ENCODE measurements at regions not wholly inside any gene's neighbourhood (a gene's known extent, or its start where the extent isn't known, plus 50 kb on each side); places are given as distances from the start of the nearest gene placed in this dataset.

DNA sequence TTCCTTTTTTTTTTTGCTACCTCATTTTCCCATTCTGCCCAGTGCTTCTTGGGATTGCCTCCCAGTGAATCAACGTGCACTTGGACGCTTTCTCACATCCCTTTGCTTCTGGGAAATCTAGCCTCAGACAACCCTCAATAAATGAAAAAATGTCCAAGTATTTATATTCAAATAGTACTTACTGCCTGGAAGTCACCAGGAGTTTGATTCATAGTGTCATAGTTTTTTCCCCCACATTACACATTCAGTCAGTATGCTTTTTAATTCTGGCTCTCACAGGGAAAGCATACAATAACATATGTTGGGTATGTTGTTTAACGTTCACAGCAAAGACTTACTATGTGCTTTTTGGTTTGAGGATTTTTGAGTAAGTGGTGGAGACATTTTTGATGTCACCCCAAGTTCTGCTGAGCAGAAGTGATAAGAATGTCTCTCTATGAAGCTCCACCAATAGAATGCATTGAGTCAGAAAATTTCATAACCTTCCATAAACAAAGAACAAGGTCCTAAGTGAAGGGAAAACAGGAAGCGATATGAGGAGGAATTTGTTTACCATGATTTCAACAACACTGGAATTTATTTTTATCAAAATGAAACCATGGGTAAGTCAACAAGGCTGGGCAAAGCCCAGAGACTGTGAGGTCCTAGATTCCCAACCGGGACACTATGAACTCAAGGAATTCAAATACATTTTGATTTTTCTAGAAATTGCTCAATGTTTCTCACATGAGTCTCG lies 301.2 kb upstream of the BMP2 start:
- Histone ChIP-seq H3K27me3 (no peaks in the 10 kb centered on the region), H3K27ac (no peak overlapping the region), H3K36me3 (no peaks in the 10 kb centered on the region), H3K4me3 (no peak overlapping the region), H3K9me3 (no peaks in the 10 kb centered on the region), H3K4me1 (no peaks in the 10 kb centered on the region)
- TF ChIP-seq, protein P1, sequence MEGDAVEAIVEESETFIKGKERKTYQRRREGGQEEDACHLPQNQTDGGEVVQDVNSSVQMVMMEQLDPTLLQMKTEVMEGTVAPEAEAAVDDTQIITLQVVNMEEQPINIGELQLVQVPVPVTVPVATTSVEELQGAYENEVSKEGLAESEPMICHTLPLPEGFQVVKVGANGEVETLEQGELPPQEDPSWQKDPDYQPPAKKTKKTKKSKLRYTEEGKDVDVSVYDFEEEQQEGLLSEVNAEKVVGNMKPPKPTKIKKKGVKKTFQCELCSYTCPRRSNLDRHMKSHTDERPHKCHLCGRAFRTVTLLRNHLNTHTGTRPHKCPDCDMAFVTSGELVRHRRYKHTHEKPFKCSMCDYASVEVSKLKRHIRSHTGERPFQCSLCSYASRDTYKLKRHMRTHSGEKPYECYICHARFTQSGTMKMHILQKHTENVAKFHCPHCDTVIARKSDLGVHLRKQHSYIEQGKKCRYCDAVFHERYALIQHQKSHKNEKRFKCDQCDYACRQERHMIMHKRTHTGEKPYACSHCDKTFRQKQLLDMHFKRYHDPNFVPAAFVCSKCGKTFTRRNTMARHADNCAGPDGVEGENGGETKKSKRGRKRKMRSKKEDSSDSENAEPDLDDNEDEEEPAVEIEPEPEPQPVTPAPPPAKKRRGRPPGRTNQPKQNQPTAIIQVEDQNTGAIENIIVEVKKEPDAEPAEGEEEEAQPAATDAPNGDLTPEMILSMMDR (IDR thresholded peaks at IDR 0.05), result no peak
- DNase-seq, result no peak
- intact Hi-C loops (cut with DNase I), result no loop called here
- ATAC-seq, result no peak
- 81 to 85% methylated on average over 6 of the region's 6 CpGs for WGBS, 2 donors

DNA sequence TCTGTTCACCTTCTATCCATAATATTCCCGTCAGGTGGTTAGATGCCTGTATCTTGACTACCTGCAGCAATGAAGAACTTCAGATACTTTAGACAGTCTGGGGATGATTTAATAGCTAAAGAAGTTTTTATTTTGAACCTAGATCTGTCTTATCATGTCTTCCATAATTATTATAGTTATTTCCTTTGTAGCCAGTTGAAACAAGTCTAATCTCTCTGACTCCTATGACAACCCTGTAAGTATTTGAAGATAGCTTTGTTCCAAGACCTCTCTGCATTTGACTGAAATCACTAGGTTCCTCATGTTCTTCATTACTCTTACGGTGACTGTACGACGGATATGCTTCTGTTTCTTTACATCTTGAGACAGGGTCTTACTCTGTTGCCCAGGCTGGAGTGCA lies 316.6 kb upstream of the BMP2 start:
- no peaks in the 10 kb centered on the region for H3K9me3 ChIP-seq
- no peak overlapping the region for H3K27ac ChIP-seq
- H3K4me1 ChIP-seq, result no peaks in the 10 kb centered on the region
- TF ChIP-seq, protein P1 (IDR thresholded peaks at IDR 0.05), result no peak
- DNase-seq, result no peak
- intact Hi-C loops (cut with DNase I), result no loop called here
- H3K36me3 ChIP-seq, result no peaks in the 10 kb centered on the region
- H3K4me3 ChIP-seq, result no peak overlapping the region
- H3K27me3 ChIP-seq, result no peaks in the 10 kb centered on the region
- 74 to 83% methylated on average over 4 of the region's 4 CpGs for WGBS, 2 donors
- ATAC-seq, result no peak

DNA sequence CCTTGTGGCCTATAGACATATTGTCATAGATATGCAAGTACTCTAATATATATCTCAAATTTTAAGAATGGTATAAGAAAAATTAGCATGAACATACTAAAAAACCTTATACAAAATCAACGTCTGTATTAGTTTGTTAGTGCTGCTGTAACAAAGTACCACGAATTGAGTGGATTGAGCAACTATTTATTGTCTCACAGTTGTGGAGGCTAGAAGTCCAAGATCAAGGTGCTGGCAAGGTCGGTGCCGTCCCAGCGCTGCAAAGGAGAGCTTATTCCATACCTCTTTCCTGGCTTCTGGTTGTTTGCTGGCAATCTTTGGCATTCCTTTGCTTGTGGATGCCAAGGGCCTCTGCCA lies 317.6 kb upstream of the FERMT1 start:
- TF ChIP-seq, protein P1 (IDR thresholded peaks at IDR 0.05), result no peak

DNA sequence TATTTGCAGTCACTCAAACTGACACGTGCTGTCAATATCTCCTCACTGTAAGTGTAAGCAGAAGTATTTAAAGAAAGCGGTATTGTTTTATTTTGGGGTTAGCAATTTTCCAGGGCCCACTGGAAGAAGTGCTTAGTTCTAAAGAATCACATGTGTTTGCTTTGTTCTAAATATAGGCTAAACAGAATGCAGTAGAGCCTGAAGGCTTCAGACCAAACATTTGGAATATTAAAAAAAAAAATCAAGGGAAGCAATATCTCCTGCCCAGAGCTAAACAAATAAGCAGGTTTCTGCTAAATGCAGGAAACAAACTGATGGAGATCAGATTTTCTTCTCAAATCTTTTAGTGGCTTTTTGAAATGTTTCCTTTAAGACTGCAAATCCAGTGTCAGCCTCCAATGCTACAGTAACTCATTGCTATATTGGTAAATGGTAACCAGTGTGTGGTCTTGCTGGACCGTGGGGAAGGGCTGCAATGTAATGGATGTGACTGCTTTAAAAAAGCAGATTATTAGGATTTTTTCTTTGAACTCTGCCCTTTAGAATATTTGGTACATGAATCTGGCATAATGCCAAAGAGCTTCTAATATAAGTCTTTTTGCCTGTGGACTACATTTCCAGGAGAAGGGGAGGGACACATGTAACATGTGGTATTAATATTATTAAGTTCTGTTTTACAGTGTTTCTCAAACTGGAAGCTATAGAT lies 317.1 kb upstream of the FERMT1 start:
- 42 to 45% methylated on average over 3 of the region's 3 CpGs for WGBS, 2 donors
- H3K36me3 ChIP-seq, result no peaks in the 10 kb centered on the region
- TF ChIP-seq, protein P1 (IDR thresholded peaks at IDR 0.05), result no peak
- H3K4me3 ChIP-seq, result no peak overlapping the region
- no peak overlapping the region for H3K27ac ChIP-seq
- peaks cover 0 to 7% (median 0%) of the 10 kb centered on the region in 11 donors for H3K9me3 ChIP-seq
- DNase-seq (no peak), ATAC-seq (no peak)
- peaks cover 0 to 9% (median 0%) of the 10 kb centered on the region in 9 donors for H3K4me1 ChIP-seq
- no peaks in the 10 kb centered on the region for H3K27me3 ChIP-seq
- intact Hi-C loops (cut with DNase I), result no loop called here

More for the DNA sequence above, 317.6 kb upstream of the FERMT1 start:
- ATAC-seq, result no peak
- Histone ChIP-seq H3K36me3 (no peaks in the 10 kb centered on the region), H3K27ac (no peak overlapping the region), H3K9me3 (peaks cover 0 to 7% (median 0%) of the 10 kb centered on the region in 11 donors), H3K4me1 (peaks cover 0 to 9% (median 0%) of the 10 kb centered on the region in 9 donors), H3K27me3 (no peaks in the 10 kb centered on the region), H3K4me3 (no peak overlapping the region)
- WGBS, 2 donors, result 79 to 96% methylated on average over 5 of the region's 5 CpGs
- intact Hi-C loops (cut with DNase I), result no loop called here
- DNase-seq, result no peak

All from heart right ventricle (tissue), 16 donors.